Stomach (tissue), 8 donors: ENCODE measurements at regions not wholly inside any gene's neighbourhood (a gene's known extent, or its start where the extent isn't known, plus 50 kb on each side); places are given as distances from the start of the nearest gene placed in this dataset.

Experiments
- DNase-seq, 2 donors: peaks; one replicate each; pipeline versions ENCODE4 v3.0.0 to v3.0.0-alpha.2; 2013 to 2019
- H3K27ac ChIP-seq, 5 donors: fragments of 200-600 bp in 4 of 5; sonication (generic) in 4 of 5; one replicate each; pipeline ENCODE4 v1.5.1; 2013 to 2019; ENCODE audit warnings: mild to moderate bottlenecking in 1 of 5, moderate library complexity in 1 of 5
- H3K27me3 ChIP-seq, 3 donors: fragments of 200-600 bp; sonication (generic); one replicate each; pipeline ENCODE4 v1.5.1; 2017 to 2019; ENCODE audit warnings: mixed run types in 1 of 3
- H3K36me3 ChIP-seq, 4 donors: fragments of 200-600 bp; sonication (generic); 1 replicate in 3 of 4; 2 replicates in 1 of 4; pipeline ENCODE4 v1.5.1; 2016 to 2019
- H3K4me1 ChIP-seq, 4 donors: fragments of 200-600 bp; sonication (generic); one replicate each; pipeline ENCODE4 v1.5.1; 2016 to 2019
- H3K4me3 ChIP-seq, 4 donors: fragments of 200-600 bp; sonication (generic) in 3 of 4; one replicate each; pipeline ENCODE4 v1.5.1; 2016 to 2019; ENCODE audit warnings: mild to moderate bottlenecking in 1 of 4
- H3K9me3 ChIP-seq, 4 donors: fragments of 200-600 bp; sonication (generic); one replicate each; pipeline ENCODE4 v1.5.1; 2016 to 2019
- EP300 ChIP-seq: sonication (generic); formaldehyde crosslinking; IDR thresholded peaks from one replicate; pipeline ENCODE4 v1.6.1; 2017; ENCODE audit warnings: antibody characterized with exemption
- POLR2A ChIP-seq, 4 donors: fragments of 450-650 bp; IDR thresholded peaks; one replicate each; pipeline ENCODE4 v1.6.1; 2016; ENCODE audit warnings: antibody characterized with exemption in 4 of 4, control low read depth in 2 of 4, mild to moderate bottlenecking in 1 of 4, moderate library complexity in 1 of 4
- POLR2AphosphoS5 ChIP-seq, 3 donors: sonication (generic); formaldehyde crosslinking; IDR thresholded peaks; one replicate each; pipeline ENCODE4 v1.6.1; 2016; ENCODE audit warnings: antibody characterized with exemption in 3 of 3
- WGBS, 5 donors: extraction: QIAGEN DNeasy Blood & Tissue Kit in 3 of 5; methylation state at CpG; one replicate each; pipeline versions ENCODE4 v1.1.5 to v1.1.7; 2013 to 2018; 5-methylcytosine and 5-hydroxymethylcytosine counted together
- intact Hi-C: fragments of 100-400 bp; cut with DNase I; formaldehyde crosslinking; loops from one replicate; pipeline ENCODE4 v1.15.1; 2023; ENCODE audit warnings: low total_unique reads
- TF ChIP-seq, protein P1 (sequence below), 7 experiments: fragments of 450-650 bp in 4 of 7; fragments of 200-600 bp in 3 of 7; sonication (generic) in 3 of 7; IDR thresholded peaks; one replicate each; pipeline ENCODE4 v1.5.1; 2016 to 2019; ENCODE audit warnings: antibody characterized with exemption in 7 of 7, control low read depth in 2 of 7, mild to moderate bottlenecking in 1 of 7
- donor health status: healthy with polysubstance abuse.
- donor health status: Bipolar disorder and iron deficiency.
- donor health status: healthy.

DNA sequence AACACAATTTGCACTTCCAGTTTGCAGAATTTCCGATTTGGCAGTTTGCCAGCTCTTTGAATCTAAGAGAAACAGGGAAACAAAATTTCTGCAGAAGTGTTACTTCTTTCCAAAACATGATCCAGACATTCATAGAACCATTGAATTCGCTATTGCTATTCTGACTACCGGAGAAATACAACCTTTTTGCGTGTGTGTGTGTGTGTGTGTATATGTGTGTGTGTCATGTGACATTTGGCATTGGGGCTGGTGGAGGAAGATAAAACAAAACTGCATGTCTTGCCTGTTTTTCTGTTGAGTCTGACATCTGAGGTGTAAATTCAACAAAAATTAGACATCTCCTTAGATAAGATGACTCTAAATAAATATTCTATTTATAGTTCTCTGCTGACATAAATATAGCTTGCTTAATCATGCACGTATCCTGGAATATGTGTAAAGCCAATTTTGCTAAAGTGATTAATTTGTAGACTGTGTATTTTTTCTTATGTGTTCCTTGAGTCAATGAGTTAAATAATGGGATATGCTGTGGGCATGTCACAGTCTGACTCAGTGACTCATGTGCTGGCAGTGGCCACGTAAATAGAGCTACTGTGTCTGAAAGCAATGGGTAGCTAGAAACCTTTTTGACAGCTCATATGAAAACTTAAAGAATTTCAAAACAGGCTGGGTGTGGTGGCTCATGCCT is 98.9 kb downstream of the HPGD start:
- Histone ChIP-seq H3K36me3 (no peaks in the 10 kb centered on the region), H3K27me3 (no peaks in the 10 kb centered on the region), H3K9me3 (no peaks in the 10 kb centered on the region), H3K4me1 (peaks cover 0 to 19% (median 8%) of the 10 kb centered on the region in 4 donors), H3K27ac (peak overlapping the region in 1 of 5 donors; percentile 56), H3K4me3 (no peak overlapping the region)
- intact Hi-C loops: no loop called here
- peak; percentile 54 to 73 for DNase-seq
- TF ChIP-seq EP300 (no peak), POLR2AphosphoS5 (IDR thresholded peaks at IDR 0.05) (peak in 1 of 3 donors; percentile 73)
- WGBS, 5 donors: 10 to 19% (median 13%) methylated on average over 6 of the region's 6 CpGs

DNA sequence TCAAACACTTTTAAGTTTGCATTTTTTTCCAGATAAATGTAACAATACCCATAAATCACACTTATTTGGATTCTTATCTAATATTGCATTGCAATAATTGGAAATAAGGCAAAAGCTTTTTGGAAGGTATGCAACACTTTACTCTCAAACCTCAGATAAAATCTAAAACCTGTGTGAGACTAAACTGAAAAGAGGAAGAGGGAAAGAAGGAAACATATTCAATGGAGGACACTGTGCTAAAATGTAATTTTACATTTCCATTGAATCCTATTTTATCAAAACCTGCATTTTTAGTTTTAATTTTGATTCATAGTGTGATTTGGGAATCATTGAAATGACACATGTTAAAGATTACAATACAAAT is 99.4 kb downstream of the HPGD start:
- Histone ChIP-seq H3K4me3 (no peak overlapping the region), H3K4me1 (peaks cover 0 to 19% (median 8%) of the 10 kb centered on the region in 4 donors), H3K27me3 (no peaks in the 10 kb centered on the region), H3K36me3 (no peaks in the 10 kb centered on the region), H3K9me3 (no peaks in the 10 kb centered on the region), H3K27ac (no peak overlapping the region)
- intact Hi-C loops: no loop called here
- DNase-seq: no peak
- TF ChIP-seq POLR2AphosphoS5 (IDR thresholded peaks at IDR 0.05) (no peak), EP300 (no peak), POLR2A (IDR thresholded peaks at IDR 0.05) (no peak)
- TF ChIP-seq, protein P1, sequence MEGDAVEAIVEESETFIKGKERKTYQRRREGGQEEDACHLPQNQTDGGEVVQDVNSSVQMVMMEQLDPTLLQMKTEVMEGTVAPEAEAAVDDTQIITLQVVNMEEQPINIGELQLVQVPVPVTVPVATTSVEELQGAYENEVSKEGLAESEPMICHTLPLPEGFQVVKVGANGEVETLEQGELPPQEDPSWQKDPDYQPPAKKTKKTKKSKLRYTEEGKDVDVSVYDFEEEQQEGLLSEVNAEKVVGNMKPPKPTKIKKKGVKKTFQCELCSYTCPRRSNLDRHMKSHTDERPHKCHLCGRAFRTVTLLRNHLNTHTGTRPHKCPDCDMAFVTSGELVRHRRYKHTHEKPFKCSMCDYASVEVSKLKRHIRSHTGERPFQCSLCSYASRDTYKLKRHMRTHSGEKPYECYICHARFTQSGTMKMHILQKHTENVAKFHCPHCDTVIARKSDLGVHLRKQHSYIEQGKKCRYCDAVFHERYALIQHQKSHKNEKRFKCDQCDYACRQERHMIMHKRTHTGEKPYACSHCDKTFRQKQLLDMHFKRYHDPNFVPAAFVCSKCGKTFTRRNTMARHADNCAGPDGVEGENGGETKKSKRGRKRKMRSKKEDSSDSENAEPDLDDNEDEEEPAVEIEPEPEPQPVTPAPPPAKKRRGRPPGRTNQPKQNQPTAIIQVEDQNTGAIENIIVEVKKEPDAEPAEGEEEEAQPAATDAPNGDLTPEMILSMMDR (IDR thresholded peaks at IDR 0.05): no peak

DNA sequence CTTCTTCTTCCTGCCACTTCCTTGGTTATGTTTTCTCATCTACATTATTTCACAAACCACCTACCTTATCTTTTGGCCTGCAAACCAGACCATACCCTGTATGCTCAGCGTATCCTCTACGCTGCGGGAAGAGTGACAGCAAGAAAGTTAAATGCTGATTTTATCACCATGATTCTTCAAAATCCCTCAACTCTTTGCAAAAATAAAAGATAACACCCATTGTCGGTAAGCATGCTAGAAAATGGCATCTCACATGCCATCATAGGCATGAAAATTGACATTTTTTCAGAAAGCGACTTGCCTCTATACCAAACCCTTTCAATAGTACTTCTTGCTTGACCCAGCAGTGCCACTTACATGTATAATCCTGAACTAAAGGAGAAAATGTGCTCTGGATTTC is 102.0 kb downstream of the HPGD start:
- no peak overlapping the region for H3K27ac ChIP-seq
- H3K9me3 ChIP-seq: peaks cover 0 to 3% (median 0%) of the 10 kb centered on the region in 4 donors
- DNase-seq: no peak
- H3K4me3 ChIP-seq: no peak overlapping the region
- intact Hi-C loops: no loop called here
- no peaks in the 10 kb centered on the region for H3K36me3 ChIP-seq
- 57 to 77% (median 69%) methylated on average over 5 of the region's 5 CpGs for WGBS, 5 donors
- no peaks in the 10 kb centered on the region for H3K27me3 ChIP-seq
- H3K4me1 ChIP-seq: peaks cover 0 to 19% (median 8%) of the 10 kb centered on the region in 4 donors
- TF ChIP-seq, protein P1 (IDR thresholded peaks at IDR 0.05): no peak
- TF ChIP-seq EP300 (no peak), POLR2A (IDR thresholded peaks at IDR 0.05) (no peak), POLR2AphosphoS5 (IDR thresholded peaks at IDR 0.05) (no peak)

DNA sequence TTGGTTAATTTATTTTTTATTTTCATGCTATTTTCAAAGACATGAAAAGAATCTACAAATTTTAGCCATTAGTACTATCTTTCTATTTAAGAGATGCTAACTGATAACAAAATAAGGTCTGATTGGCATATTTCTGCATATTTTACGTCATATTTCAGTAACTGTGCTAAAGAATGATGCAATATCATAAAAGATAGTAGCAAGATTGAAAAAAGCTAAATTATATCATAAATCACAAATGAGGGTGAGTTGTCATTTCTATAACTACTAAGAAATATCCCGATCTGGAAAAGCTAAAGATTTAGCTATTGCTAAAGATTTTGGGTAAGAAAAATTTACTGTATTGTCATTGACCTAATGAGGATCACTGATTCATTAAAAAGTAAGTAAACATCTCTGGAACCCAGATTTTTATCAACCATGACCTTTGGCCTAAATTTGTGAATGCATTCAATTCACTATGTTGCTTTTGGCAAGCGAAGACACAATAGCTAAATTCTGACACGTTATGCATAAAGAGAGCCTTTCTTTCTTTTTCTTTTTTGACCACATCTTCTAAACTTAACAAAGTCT is 103.6 kb downstream of the HPGD start:
- Histone ChIP-seq H3K4me3 (no peak overlapping the region), H3K36me3 (no peaks in the 10 kb centered on the region), H3K27me3 (no peaks in the 10 kb centered on the region), H3K4me1 (peaks cover 0 to 13% (median 7%) of the 10 kb centered on the region in 4 donors), H3K27ac (no peak overlapping the region), H3K9me3 (peaks cover 0 to 3% (median 0%) of the 10 kb centered on the region in 4 donors)
- TF ChIP-seq EP300 (no peak), POLR2A (IDR thresholded peaks at IDR 0.05) (no peak), POLR2AphosphoS5 (IDR thresholded peaks at IDR 0.05) (no peak)
- TF ChIP-seq, protein P1 (IDR thresholded peaks at IDR 0.05): no peak
- intact Hi-C loops: no loop called here
- WGBS, 5 donors: 78 to 85% (median 81%) methylated on average over 4 of the region's 4 CpGs
- no peak for DNase-seq
